Kidney (tissue), 13 donors: ENCODE measurements at regions not wholly inside any gene's neighbourhood (a gene's known extent, or its start where the extent isn't known, plus 50 kb on each side); places are given as distances from the start of the nearest gene placed in this dataset.

Experiments
- DNase-seq, 5 donors: peaks; one replicate each; pipeline ENCODE4 v3.0.0-alpha.2; 2013 to 2020
- FAIRE-seq: peaks from 2 replicates; lab custom pipeline; 2012; peaks lifted over from hg19 to GRCh38; lab: Jason Lieb, UNC
- H3K27ac ChIP-seq, 2 donors: one replicate each; pipeline ENCODE4 v1.7.0; 2013; ENCODE audit warnings: low read depth in 2 of 2, low read length in 2 of 2, inconsistent platforms in 1 of 2
- H3K27me3 ChIP-seq: one replicate; pipeline ENCODE4 v1.7.1; 2013; ENCODE audit warnings: low read length, inconsistent platforms; ENCODE audit not compliant: control insufficient read depth, insufficient read depth
- H3K36me3 ChIP-seq, 3 donors: one replicate each; pipeline versions ENCODE4 v1.7.0 to v1.7.1; 2013; ENCODE audit warnings: low read length in 3 of 3, control low read depth in 1 of 3, inconsistent platforms in 1 of 3; ENCODE audit not compliant: insufficient read depth in 3 of 3, control insufficient read depth in 2 of 3
- H3K4me1 ChIP-seq, 3 donors: one replicate each; pipeline versions ENCODE4 v1.7.0 to v1.7.1; 2013; ENCODE audit warnings: low read length in 3 of 3, inconsistent platforms in 1 of 3, low read depth in 1 of 3; ENCODE audit not compliant: control insufficient read depth in 2 of 3, insufficient read depth in 2 of 3
- H3K4me3 ChIP-seq, 3 donors: one replicate each; pipeline versions ENCODE4 v1.7.0 to v1.8.1; 2013; ENCODE audit warnings: low read length in 3 of 3, control low read depth in 1 of 3, inconsistent platforms in 1 of 3
- H3K9ac ChIP-seq, 3 donors: one replicate each; pipeline versions ENCODE4 v1.7.0 to v1.7.1; 2013; ENCODE audit warnings: low read length in 3 of 3, control low read depth in 1 of 3, inconsistent platforms in 1 of 3
- H3K9me3 ChIP-seq, 3 donors: one replicate each; pipeline versions ENCODE4 v1.7.0 to v1.7.1; 2013; ENCODE audit warnings: low read length in 3 of 3, control low read depth in 1 of 3, inconsistent platforms in 1 of 3; ENCODE audit not compliant: control insufficient read depth in 2 of 3, insufficient read depth in 1 of 3
- intact Hi-C: fragments of 100-400 bp; cut with DNase I; formaldehyde crosslinking; loops from one replicate; pipeline ENCODE4 v1.11.1; 2022
- TF ChIP-seq, protein P1 (sequence below): IDR thresholded peaks from 3 replicates; pipeline ENCODE4 v1.5.1; 2012; ENCODE audit warnings: mild to moderate bottlenecking, moderate library complexity, borderline replicate concordance; ENCODE audit not compliant: insufficient read depth; ENCODE audit errors: extremely low read depth
- donor health status: control.
- donor health status: control.
- donor health status: control.
- donor health status: control.
- donor health status: control.
- donor health status: DM: yes; HTN: yes; CAD: no.
- donor health status: Normal renal cell carcinoma (clear cell type).

DNA sequence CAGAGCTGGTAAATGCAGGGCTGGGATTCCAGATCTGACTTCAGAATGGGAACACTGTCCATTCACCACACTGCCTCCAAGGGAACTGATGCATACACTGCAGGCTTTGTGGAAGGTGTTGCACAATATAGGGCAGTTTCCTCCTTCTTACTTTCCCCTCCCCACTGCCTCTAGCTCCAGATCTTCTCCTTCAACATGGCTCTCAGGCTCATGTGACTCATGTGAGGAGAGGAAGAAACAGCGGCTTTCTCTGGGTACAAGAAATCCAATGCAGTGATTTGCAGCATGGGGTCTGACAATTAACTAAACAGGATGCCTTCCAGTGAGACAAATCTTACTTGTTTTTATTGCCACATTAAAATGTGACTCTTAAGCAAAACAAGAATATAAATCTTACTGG, 447.6 kb upstream of the CCDC196 start:
- TF ChIP-seq, protein P1, sequence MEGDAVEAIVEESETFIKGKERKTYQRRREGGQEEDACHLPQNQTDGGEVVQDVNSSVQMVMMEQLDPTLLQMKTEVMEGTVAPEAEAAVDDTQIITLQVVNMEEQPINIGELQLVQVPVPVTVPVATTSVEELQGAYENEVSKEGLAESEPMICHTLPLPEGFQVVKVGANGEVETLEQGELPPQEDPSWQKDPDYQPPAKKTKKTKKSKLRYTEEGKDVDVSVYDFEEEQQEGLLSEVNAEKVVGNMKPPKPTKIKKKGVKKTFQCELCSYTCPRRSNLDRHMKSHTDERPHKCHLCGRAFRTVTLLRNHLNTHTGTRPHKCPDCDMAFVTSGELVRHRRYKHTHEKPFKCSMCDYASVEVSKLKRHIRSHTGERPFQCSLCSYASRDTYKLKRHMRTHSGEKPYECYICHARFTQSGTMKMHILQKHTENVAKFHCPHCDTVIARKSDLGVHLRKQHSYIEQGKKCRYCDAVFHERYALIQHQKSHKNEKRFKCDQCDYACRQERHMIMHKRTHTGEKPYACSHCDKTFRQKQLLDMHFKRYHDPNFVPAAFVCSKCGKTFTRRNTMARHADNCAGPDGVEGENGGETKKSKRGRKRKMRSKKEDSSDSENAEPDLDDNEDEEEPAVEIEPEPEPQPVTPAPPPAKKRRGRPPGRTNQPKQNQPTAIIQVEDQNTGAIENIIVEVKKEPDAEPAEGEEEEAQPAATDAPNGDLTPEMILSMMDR: no peak
- intact Hi-C loops: no loop called here
- H3K9ac ChIP-seq: no peak overlapping the region
- H3K4me3 ChIP-seq: no peak overlapping the region
- DNase-seq (peak in 3 of 5 donors; percentile 35 to 92 (median 66)), FAIRE-seq (no peak)
- H3K27ac ChIP-seq: no peak overlapping the region
- H3K9me3 ChIP-seq: no peaks in the 10 kb centered on the region
- H3K36me3 ChIP-seq: no peaks in the 10 kb centered on the region
- H3K4me1 ChIP-seq: no peaks in the 10 kb centered on the region
- H3K27me3 ChIP-seq: no peaks in the 10 kb centered on the region

DNA sequence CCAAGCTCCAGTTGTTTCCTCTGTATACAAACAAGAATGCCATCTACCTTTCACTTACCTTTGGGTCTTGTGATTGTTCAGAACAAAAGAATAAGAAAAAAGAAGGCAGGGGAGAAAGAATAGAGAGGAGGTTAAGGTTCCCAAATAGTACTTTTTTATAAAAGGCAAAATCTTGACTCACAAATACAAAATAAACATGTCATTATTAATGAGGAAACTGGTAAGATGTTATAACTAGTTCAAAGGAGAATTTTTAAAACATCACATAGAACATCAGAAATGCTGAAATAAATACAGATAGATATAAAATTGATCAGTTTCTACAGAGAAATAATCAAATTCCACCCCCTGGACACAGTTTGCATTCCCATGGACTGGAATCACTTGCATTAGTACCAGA, 446.7 kb upstream of the CCDC196 start:
- Histone ChIP-seq H3K9me3 (no peaks in the 10 kb centered on the region), H3K4me1 (no peaks in the 10 kb centered on the region), H3K27ac (no peak overlapping the region), H3K36me3 (no peaks in the 10 kb centered on the region), H3K4me3 (no peak overlapping the region), H3K27me3 (no peaks in the 10 kb centered on the region), H3K9ac (no peak overlapping the region)
- intact Hi-C loops: no loop called here
- no peak for DNase-seq
- TF ChIP-seq, protein P1: no peak
- no peak for FAIRE-seq

DNA sequence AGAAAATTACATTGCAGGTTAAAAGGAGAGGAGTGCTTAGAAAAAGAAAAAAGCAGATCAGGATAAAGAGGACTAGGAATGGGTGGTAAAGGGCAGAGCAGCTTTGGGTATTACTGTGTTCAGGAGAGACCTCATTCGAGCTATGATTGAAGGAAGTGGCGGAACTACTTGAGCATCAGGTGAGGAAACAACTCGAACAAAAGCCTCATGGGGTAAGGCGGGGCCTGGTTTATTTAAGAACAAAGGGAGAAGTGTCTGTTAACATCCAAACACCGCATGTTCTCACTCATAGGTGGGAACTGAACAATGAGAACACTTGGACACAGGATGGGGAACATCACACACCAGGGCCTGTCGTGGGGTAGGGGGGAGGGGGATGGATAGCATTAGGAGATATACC, 444.6 kb upstream of the CCDC196 start:
- H3K9me3 ChIP-seq: no peaks in the 10 kb centered on the region
- FAIRE-seq (no peak), DNase-seq (no peak)
- H3K4me3 ChIP-seq: no peak overlapping the region
- no peaks in the 10 kb centered on the region for H3K27me3 ChIP-seq
- H3K36me3 ChIP-seq: no peaks in the 10 kb centered on the region
- H3K27ac ChIP-seq: no peak overlapping the region
- TF ChIP-seq, protein P1: no peak
- intact Hi-C loops: no loop called here
- no peaks in the 10 kb centered on the region for H3K4me1 ChIP-seq
- no peak overlapping the region for H3K9ac ChIP-seq

DNA sequence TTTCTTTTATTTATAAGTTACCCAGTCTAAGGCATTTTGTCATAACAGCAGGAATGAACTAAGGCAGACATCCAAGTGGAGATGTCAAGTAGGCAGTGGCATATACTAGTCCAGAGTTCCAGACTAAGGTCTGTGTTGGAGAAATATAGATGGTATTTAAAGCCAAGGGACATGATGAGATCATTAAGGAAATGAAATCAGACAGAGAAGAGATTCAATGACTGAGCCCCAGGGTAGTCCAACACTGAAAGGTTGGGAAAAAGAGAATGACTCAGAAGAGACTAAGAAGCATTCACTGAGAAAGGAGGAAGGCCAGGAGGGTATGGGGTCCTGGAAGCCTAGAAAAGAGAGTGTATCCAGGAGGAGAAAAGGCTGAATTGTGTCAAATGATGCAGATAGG, 442.2 kb upstream of the CCDC196 start:
- DNase-seq (no peak), FAIRE-seq (no peak)
- Histone ChIP-seq H3K9me3 (no peaks in the 10 kb centered on the region), H3K9ac (no peak overlapping the region), H3K36me3 (no peaks in the 10 kb centered on the region), H3K4me3 (no peak overlapping the region), H3K27ac (no peak overlapping the region), H3K27me3 (no peaks in the 10 kb centered on the region), H3K4me1 (no peaks in the 10 kb centered on the region)
- TF ChIP-seq, protein P1: no peak
- intact Hi-C loops: no loop called here
